HL-60/S4 treated with phorbol 12-myristate 13-acetate at 8.2 ng/mL for 4 days and 3 days (cell line): ENCODE measurements at regions not wholly inside any gene's neighbourhood (a gene's known extent, or its start where the extent isn't known, plus 50 kb on each side); places are given as distances from the start of the nearest gene placed in this dataset.
"Not testable (repeated sequence)": the region's sequence is repeated elsewhere in the genome, so short reads cannot be mapped to it uniquely, and the experiment has no call there.

Experiments used
- in situ Hi-C: fragments of 300-500 bp; cut with MboI; formaldehyde crosslinking; loops from 2 replicates; pipeline ENCODE4 v1.15.0; 2022; ENCODE audit warnings: low sequenced_read_pairs

- in situ Hi-C loops = not testable (repeated sequence)
Measured at GRCh38 chr2:76697439-76697838, 824.7 kb downstream of the LRRTM4 start.

DNA sequence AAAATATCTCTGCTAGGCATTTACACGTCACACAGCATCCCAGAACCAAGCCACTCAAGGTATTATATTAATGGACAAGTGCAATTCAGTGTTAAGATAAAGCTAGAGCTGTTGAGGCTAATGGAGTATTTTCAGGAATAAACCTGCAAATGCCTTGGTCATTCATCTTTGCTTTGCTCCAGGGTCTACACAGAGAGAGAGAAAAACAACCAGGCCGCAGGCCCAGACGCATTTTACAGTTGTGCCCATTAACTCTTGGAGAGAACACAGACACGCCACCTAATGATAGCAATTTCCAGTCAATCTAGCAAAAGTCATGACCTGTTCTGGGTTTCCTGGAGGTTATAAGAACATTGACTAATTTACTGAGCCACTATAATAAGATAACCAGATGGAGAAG is 829.3 kb downstream of the LRRTM4 start:
- in situ Hi-C loops = no loop called here

DNA sequence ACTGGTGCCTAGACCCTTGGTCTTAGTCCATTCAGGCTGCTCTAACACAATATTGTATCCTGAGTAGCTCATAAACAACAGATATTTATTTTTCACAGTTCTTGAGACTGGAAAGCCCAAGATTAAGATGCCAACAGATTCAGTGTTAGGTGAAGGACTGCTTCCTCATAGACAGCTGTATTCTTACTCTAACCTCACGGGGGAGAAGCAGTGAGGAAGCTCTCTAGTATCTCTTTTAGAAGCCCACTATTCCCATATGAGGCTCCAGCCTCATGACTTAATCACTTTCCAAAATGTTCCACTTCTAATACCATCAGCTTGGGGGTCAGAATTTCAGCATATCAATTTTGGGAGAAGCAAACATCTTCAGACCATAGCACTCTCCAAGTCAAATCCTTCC is 833.4 kb downstream of the LRRTM4 start:
- in situ Hi-C loops = no loop called here

- in situ Hi-C loops = no loop called here
Measured at GRCh38 chr2:76687923-76688322, 834.3 kb downstream of the LRRTM4 start.

DNA sequence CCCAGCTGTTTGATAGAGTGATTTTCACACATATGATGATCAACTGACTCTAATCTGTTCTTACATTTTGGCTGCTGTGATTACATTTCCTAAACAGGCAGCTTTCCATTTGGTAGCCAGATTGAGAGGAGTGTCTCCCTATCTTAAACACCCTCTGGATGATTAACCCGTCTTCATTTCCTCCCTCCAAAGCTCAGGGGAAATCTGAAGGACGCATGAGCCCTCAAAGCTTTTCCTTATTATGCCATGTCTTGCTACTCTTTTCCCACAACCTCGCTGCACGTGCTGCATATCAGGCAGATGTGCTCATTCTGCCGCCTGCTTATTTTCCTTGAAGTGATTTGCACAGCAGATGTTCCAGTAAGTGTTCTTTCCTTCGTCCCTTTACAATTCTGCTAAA is 837.4 kb downstream of the LRRTM4 start:
- in situ Hi-C loops = no loop called here

DNA sequence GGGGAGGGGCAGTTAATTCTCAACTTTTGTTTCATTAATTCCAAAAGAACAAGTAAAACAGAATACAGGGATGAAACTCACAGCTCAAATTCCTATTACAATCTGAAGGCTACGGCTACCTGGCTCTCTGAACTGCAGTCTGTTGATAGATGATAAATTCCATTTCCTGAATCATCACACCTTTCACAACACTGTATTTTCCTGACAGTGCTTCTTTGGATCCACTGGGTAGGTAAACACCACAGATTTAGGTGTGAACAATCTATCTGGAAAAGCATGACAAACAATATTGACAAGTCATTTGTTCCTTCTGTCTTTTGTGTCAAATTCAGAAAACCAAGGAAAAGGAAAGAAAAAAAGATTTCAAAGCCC is 843.2 kb downstream of the LRRTM4 start:
- in situ Hi-C loops = no loop called here

DNA sequence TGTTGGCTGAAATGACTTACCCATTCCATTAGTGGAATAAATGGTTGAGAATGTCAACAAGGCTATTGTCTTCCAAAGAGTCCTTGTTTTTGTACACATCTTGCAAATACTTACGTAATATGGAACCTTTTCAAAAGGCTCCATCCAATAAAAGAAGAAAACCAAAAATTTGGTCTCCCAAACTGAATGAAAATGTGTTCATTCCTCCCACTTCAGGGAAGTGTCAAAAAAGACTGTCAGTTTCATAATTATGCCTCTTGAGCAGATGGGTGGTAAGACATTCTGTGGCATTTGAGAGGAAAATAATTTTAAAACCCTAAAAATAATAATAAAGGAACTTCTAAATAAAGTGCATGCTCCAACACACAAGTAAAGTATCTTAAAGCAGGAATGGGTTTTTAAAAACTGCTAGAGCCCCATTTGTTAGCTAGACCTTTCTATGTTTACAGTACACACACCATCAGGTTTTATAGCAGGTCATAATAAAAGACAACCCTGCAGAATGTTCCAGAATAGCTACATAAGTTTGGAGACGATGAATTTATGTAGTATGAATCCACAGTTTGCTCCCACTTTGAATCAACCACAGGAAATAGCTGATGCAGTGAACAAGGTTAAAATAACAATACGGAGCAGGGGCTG is 843.7 kb downstream of the LRRTM4 start:
- in situ Hi-C loops = no loop called here

DNA sequence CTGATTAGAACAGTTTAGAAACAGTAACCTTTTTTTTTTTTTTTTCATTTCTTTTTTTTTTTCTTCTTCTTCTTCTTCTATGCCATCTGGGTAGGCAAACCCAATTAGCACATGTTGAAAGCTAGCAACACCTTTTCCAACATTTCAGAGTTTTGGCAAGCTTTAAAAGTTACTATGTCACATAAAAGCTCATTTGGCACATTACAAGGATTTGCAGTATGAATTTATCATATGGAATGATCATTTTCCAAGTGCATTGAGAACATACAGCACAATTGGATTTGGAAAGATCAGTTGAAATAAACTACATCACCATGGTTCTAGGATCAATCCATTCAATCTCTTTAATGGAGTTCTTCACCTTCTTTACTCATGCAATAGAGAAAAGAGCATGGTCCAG is 847.0 kb downstream of the LRRTM4 start:
- in situ Hi-C loops = no loop called here

DNA sequence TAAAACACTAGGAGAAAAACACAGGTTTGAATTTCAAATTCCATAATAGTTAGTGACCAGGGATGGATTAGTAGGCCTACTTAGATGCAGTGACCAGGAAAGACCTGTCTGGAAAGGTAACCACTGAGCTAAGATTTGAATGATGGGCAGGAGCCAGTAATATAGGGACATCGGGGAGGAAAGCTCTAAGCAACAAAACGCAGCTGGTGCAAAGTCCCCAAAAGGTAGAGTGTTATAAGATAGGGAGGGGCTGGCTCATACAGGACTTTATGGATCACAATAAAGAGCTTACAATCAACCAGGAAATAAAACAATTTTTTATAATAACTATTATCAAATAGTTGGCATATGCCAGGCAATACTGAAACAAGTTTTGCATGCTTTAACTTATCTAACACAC is 849.4 kb downstream of the LRRTM4 start:
- in situ Hi-C loops = no loop called here

- in situ Hi-C loops = no loop called here
Measured at GRCh38 chr2:76669966-76670465, 852.2 kb downstream of the LRRTM4 start.

DNA sequence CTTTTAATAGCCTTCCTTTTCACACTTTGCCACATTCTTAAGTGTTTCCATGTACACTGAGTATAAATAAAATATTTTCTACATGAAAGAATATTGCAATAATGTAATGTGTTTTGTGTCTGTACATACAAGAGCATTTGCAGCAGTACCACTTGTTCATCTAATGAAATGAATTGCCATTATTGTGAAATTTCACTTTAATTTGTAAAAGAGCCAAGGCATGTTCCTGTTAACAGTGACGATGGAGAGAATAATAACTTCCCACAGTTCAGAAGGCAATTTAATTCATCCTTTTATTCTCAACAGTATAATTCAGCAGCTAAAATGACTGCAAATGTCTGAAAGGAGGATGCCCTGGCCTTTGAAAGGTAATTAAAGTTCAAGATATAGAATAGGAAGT is 853.9 kb downstream of the LRRTM4 start:
- in situ Hi-C loops = no loop called here

DNA sequence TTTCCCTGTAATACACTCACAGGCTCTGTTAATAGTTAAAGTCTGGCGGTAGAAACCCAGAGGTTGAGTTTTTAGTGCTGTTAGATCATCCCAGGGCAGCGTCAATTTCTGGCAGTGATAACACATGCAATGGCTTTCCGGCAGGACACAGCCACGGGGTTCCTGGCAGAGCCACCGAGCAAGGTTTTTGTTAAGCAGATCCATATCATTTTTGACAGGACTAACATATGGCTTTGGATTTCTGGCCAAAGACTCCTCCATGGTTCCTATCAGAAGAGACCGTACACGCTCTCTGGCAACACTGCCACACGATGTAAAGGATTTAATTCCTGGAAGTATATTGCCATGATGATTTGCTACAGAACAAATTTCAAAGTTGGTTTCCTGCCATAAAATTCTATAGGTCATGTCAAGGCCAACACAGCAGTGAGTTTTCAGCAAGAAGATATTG is 854.3 kb downstream of the LRRTM4 start:
- in situ Hi-C loops = no loop called here

- in situ Hi-C loops = no loop called here
Measured at GRCh38 chr2:76642129-76642528, 880.0 kb downstream of the LRRTM4 start.

- in situ Hi-C loops = no loop called here
Measured at GRCh38 chr2:76641506-76641905, 880.7 kb downstream of the LRRTM4 start.

DNA sequence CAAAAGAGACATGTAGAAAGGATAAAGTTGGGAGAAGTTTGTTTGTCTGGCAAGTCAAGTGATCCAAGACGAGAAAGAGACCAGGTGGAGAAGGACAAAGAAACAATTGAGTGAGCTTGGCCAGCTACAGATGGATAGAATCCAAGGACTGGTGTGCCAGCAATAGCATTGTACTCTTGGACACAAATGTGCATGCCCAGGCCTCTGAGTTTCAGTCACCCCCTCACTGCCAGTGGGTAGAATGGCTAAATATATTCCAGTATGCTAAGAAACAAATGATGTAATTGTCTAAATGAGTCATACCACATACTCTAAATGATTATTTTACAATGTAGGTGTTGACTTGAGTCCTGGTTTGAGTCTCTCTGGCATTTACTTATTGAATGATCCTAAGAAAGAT is 881.3 kb downstream of the LRRTM4 start:
- in situ Hi-C loops = no loop called here

DNA sequence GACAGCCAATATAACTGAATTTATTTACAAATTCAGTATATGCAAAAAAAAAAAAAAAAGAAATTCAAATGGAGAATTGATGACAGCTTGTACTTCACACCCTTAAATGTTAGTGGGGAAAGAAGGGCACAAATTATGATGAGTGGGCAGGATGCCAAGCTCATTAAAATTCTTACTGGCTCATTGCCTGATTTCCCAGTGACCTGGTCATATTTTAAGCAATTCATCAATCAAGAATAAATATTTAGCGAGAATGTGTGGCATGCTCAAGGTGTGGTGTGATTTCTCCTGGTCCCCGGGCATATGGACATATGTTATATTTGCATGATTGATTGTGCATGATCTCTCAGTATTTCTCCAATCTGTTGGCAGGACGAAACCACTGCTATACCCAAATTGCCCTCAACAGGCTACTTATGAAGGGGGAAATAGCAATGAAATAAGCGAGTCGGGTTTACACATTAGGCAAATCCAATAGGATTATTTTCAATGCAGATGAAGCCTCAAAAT is 883.0 kb downstream of the LRRTM4 start:
- in situ Hi-C loops = no loop called here

- in situ Hi-C loops = no loop called here
Measured at GRCh38 chr2:76633276-76633921, 888.8 kb downstream of the LRRTM4 start.

GRCh38 chr2:76625101-76625500 is 897.1 kb downstream of the LRRTM4 start:
- in situ Hi-C loops = no loop called here

DNA sequence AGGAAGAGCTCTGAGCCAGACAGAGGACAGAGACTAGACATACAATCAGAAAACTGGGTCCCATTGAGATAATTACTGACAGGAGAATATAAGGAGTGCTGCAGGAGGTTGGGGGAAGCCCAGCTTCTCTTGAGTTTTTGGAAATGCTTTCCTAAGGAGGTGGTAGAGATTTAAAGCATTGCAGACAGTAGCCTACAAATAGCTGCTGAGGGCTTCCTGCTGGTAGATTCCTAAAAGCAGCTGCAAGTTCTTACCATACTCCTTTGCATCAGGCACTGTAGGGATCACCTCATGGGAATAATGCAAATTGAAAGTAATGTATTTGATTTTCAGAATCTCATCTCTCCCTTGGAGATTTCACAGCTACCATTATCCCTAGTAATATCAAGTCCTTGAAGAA is 902.6 kb upstream of the GCFC2 start:
- in situ Hi-C loops = loop anchor here (25.0 kb wide), 1 partner anchor 426 kb away; no protein-coding TSS in a partner anchor

GRCh38 chr2:76612764-76613163 is 902.0 kb upstream of the GCFC2 start:
- in situ Hi-C loops = loop anchor here (25.0 kb wide), 1 partner anchor 425 kb away; no protein-coding TSS in a partner anchor

DNA sequence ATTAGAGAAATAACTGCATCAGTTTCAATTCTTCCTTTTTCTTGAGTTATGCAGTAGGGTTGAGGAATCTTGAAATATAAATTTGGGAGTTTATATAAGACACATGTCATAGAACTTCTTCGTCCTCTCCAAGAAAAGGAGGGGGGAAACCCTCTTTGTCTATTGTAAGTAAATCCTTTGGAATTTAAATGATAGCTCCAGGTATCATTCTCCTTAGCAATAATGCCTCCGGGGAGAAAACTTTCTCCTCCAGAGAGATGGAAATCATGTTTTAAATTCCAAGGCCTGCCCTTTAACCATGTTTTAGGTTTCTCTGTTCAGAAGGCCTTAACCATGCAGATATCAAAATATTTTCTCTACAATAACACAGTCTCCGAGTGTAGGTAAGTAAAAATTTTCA is 899.7 kb upstream of the GCFC2 start:
- in situ Hi-C loops = loop anchor here (25.0 kb wide), 1 partner anchor 423 kb away; no protein-coding TSS in a partner anchor

GRCh38 chr2:76599732-76600368 is 889.1 kb upstream of the GCFC2 start:
- in situ Hi-C loops = loop anchor here (25.0 kb wide), 1 partner anchor 413 kb away; no protein-coding TSS in a partner anchor
